GM21360 (cell line): ENCODE measurements at regions not wholly inside any gene's neighbourhood (a gene's known extent, or its start where the extent isn't known, plus 50 kb on each side); places are given as distances from the start of the nearest gene placed in this dataset.

Experiments
- ATAC-seq: cut with Tn5 transposase; IDR thresholded peaks from one replicate; pipeline ENCODE4 v1.9.1; 2021; ENCODE audit warnings: mild to moderate bottlenecking, moderate library complexity; ENCODE audit not compliant: unreplicated experiment

DNA sequence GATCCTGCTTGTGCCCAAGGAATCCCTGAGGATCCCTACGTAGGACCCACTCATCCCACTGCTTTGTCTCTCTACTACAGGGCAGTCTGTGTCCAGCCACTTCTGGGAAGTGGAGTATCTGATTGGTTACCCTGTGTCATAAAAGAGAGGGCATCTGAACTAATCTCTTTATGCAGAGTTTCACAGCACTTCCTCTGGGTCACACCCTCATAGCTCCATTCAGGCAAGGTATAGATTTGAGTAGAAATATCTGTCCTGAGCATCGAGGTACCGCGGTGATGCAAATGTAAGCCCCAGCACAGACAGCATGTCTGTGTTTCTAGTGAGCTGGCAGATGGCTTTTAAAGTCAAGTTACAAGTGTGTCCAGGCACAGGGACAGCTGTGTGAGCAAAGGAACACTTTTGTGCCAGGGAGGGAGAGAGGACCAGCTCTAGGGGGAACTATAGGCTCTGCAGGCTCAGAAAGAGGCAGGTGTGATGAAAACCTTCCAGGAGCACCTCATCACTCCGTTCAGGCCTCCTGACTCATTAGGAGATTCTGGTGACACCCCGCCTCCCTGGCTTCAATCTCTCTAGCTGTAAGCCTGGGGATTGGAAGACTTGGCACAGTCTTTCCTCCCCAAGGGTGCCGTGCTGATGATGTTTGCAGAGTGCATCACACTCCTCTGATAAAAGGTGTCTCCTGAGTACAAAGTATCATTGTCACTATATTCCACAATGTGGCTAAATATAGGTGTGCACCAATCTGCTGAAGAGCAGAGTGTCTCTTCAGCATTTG, 84.3 kb upstream of the UBL3 start:
- no peak for ATAC-seq

DNA sequence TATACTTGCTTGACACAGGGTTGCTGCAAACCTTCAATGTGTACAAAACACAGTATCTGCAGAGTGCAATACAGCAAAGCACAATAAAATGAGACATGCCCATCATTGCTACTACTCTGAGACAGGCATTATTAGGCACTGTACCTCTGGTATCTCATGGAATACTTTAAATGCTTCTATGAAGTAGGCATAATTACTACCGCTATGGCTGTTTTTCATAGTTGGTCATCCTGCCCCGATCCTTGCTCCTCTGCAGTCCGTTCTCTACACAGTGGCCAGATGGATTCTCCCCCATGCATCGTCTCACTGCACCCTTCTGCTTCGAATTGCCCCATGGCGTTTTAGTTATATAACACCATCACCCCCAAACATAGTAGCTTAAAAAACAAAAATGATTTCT, 83.0 kb upstream of the UBL3 start:
- ATAC-seq, result no peak

DNA sequence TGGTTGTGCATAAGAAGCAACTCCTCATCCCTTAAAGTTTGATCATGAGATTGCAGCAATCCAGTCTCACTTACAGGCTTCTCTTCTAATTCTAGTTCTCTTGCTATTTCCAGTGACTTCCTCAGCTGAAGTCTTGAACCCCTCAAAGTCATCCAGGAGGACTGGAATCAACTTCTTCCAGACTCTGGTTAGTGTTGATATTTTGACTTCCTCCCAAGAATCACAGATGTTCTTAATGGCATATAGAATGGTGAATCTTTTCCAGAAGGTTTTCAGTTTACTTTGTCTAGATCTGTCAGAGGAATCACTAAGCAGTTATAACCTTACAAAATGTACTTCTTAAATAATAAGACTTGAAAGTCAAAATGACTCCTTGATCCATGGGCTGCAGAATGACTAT, 81.3 kb upstream of the UBL3 start:
- no peak for ATAC-seq

DNA sequence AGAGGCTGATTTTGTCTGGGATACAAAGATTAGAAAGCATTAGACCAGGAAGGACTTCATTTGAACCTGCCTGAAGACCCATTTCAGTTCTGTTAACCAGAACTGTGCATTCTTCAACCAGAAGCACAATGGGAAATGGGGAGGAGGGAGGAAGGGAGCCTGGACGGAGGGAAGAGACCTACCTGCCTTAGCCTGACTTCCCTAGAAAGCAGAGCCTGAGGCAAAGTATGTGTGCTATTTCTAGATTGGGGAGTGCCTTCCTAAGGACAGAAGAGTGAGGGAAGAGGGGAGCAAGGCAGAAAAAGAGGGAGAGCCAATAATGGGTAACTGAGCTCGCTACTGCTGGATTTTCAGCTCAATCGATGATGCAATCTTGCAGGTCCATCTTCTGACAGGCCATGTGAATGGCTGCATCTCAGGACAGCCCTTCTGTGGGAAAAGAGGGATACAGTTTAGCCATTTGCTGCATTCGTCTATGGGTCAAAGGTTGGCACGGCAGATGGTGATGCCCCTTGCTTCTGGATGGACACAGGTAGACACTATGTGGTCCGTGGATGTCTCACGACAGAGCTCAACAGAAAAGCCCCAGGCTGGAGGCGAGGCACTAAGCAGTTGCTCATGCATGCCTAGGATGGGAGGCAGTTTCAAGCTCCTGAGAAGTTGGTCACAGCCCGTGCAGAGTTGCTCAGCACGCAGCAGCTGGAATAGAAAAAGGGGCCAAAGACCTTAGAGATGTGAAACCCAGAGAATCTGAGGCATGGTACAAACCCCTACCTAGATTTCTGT, 78.8 kb upstream of the UBL3 start:
- ATAC-seq, result no peak

DNA sequence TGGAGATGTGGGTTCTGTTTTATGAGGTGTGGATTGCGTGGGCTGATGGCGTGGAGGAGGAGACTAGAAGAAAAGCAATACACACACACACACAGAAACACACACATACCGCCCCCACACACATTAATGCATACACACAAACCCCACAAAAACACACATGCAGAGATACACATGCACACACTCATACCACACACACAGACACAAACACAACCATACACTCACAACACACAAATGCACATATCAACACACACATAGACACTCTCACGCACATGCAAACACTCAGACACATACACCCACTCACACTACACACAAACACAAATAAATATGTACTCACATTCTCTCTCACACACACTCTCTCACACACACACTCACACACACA, 75.7 kb upstream of the UBL3 start:
- no peak for ATAC-seq

DNA sequence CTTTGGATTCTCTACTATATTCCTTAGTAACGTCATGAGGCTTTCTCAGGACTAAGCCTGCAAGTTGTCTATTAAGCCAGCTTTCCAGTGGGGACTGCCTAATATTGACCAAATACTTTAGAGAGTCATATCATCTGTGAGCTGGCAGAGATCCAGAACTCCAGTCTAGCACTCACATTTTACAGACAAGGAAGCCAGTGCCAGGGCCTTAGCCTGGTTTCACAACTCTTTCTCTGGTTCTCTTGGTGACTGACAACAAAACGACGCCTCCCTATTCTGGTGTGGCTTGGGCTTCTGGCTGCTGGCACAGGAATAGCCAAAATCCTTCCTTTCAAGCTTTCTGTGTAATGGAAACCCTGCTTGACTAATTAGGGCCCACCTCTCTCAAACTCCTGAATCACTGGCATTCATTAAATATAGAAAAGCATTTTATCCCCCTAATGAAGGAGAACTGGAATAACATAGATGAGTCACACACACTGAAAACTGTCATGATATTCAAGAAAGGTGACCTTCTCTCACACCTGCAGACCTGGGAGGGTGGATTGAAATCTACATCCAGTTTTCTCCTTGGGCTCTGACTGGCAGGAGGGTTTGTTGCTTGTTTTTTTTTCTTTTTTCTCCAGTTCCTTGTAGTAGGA, 75.2 kb upstream of the UBL3 start:
- no peak for ATAC-seq

DNA sequence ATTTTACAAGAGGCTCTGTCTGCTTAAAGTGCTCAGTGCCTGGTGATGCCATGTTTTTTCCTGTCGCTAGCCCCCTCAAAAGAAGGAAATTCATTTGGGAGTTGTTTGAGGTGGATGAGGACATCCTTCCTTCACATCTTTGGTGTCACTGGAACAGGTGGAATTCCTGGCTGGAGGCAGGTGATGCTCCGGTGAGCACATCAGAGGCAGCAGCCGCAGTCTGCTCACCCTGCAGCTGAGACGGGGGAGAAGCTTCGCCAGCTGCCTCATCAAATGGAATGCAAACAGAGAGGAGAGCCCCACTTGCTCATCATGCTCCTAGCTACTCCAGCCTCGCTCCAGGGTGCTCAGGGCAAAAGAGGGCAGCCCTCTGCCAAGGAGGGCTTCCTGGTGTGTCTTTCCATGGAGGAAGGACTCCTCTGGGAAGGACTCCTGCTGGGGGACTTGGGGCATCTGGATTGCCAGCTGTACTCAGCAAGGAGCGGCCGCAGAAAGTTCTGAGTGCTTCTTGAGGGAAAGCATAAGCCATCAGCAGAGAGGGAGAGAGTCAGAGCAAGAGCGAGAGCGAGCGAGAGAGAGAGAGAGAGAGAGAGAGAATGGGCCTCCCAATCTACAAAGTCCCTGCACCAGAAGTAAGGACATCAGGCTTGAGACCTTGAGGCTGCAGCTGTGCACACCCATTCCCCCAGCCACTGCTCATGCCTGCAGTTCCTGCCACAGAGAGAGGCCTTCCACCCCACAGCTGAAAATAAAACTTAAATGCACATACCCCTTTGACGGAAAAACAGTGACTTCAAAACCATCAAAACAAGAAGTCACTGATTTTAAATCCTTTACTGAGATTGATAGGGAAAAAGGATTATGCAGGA, 74.3 kb upstream of the UBL3 start:
- ATAC-seq, result no peak

DNA sequence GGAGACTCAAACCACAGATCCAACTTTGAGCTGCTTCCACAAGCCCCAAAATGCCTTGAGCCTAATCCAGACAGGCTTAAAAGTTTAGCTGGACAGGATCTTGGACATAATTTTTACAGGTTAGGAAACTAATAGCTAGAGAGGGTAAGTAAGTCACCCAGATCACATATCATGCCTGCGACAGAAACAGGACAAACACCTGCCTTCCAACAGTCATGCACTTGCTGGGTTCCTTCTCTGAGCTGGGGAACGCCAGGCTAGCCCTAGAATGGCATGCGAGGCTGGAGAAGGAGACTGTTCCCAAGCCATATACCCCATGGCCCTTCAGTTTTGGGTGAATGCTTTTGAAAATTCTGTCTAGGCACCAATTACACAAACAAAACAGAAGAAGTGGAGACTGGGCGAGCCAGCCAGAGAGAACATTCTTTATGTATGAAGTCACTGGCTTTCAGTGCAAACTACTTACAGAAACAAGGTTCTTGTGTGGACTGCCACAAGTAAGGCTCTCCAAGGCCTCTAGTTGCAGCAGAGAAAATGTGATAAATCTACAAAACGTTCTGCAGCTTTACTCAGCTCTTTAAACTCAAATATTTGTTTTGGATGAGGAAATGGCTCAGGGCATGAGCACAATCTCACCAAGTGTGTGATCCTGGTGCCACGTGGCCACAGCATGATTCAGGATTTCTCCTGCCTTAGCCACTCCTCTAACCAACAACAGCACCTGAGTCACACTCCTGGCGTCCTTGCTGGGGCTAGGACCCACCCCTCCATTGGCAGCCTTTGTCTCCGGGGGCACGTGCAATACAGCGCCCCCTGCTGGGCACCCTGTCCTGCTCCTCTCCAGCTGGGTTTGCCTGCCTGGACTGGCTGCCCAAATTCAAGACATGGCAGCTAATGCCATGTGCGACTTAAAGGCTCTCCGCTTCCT, 73.4 kb upstream of the UBL3 start:
- ATAC-seq, result no peak

DNA sequence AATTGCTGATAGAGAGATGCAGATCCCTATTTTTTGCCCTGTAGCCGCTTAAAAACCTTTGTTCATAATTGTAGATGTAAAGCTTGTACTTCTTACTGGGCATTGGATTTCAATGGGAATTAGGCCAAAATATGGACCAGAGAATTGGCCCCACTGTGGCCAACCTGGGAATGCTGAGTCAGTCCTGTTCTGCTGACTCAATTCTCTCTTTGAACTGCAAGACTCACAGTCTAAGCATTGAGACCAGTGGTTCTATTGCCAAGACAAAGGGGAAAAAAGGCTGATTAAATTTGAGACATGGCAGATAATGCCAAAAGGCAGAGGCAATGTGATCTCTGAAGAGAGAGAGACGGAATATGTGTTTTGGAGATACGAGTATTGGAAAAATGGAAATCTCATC, 72.5 kb upstream of the UBL3 start:
- ATAC-seq, result no peak

DNA sequence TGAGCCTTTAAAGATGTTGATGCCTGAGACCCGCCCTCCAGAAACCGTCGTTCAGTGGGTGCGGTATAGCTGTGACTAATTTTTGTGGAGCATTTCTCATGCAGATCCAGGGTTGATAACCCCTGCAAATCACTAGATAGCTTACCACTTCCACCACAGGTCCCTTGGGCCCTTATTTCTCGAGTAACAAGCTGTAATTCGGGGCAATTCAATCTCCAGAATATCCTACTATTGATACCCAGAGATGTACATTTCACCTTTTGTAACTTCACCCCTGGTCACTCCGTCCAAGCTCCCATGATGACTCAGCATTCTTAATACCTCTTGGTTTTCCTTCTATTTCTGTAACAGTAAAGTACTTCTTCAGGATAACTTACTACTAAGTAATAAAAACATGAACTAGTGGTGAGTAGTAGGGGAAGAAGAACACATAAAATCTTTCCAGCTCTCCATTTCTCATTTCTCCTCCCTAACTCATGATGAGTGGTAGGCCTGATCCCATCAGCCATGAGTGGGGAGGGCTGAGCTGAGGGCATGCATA, 71.9 kb upstream of the UBL3 start:
- ATAC-seq, result no peak

DNA sequence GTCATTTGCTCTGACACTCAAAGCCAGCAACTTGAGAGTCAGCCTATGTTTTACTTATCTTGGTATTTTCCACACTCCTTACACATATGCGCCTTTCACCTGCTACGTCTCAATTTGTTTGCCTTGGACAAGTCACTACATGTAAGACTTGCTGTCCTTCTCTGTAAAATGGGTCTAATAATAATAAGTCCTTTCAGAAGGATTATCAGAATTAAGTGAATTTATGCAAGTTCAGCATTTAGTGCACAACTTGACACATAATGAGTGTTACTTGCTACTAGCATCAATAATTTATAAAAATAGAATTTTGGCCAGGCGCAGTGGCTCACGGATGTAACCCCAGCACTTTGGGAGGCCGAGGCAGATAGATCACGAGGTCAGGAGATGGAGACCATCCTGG, 71.1 kb upstream of the UBL3 start:
- no peak for ATAC-seq

DNA sequence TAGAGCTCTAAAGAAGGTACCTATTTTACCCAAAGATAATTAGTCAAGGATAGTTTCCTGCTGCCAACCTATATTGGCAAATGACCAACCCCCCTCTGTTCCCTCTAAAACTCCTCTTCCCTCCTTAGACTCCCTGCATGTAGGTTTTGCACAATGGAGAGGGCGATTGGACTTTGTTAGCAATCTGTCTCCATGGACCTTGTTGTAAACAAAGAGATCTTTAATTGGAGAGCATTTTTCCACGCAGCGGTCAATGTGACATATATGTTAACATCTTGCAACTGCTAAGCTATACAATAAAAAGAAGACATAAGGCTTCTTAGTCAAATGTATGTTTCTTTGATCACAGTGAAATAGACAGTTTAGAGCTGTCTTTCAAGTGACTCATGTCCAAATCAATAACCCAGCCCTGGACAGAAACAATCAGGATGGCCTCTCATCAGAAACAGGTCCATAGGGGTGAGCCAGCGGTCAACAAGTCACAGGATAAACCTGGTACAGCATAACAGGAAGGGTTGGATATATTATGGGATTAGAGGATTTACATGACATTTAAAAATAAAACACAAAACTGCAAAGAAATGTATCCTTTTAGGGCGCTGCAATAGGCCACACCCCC, 69.7 kb upstream of the UBL3 start:
- no peak for ATAC-seq

DNA sequence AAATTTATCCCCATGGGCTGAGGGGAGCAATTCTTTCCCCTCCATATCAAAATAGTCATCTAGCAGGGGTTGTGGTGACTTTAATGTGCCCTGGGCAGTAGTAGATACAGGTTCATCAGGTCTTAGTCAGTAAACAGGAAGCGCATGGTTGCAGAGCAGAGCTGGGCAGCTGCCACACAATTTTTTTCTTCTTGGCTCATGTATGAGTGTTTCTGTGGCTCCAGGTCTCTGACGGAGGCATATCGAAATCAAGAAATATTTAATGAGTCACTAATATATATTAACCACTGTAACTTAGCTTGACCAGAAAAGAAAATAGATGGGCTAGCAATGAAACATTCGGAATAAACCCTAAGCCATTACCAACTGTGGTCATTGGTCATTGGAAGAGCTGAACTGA, 68.4 kb upstream of the UBL3 start:
- no peak for ATAC-seq

DNA sequence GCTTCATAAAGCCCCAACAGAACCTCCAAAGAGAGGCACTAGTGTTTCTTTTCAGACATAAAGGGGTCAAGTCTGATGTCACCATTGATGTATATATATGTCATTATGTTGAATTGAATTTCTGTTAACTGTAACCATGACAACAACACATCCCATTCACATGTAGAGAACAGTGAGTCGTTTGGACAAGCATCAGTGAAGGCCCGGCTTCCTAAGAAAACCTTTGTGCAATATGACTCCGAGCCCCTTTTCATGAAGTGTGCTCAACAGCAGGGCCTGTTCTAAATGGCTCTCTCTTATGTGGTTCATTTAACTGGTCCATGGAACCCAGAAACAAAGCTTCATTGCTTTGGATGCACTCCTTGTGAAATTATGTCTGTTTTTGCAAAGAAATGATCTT, 67.2 kb upstream of the UBL3 start:
- no peak for ATAC-seq

DNA sequence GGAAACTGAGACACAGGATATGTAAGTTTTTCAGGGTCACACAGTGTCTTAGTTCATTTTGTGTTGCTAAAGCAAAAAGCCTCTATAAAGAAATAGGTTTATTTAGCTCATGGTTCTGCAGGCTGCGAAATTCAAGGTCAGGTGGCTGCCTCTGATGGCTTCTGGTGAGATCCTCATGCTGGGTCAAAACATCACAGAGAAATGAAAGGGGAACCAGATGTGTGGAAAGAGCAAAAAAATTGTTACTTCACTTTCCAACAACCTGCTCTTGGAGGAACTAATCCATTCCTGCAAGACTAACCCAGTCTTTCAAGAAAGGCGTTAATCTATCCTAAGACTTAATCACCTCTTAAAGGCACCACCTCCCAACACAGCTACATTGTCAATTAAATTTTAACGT, 64.2 kb upstream of the UBL3 start:
- no peak for ATAC-seq

DNA sequence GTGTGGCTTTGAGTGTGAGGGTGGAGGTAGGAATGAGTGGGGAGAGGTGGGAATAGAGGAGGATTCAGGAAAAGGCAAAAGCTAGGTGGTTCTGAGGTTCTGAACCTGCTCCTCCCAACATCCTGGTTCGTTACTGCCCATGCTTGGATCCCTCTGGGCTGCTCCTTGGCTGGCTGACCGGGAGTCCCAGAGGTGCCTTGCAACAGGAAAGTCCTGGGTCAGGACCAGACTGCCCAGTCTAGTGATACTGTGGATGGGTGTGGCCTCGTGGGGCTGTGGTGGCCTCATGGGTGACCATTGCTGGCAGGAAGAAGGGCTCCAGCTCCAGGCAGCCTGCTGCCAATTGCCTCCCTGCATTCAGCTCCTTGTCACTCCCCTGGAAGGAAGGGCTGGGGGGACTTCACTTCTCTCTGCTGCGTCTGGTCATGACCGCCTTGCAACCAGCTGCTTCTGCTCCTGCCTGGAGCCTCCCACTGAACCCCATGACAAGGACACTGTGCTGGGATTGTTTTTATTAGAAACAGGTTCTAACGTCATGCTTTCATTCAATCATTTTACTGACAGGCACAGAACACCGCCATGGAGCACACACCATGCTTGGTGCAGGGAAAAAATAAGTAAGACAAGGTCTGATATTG, 61.5 kb upstream of the UBL3 start:
- no peak for ATAC-seq

DNA sequence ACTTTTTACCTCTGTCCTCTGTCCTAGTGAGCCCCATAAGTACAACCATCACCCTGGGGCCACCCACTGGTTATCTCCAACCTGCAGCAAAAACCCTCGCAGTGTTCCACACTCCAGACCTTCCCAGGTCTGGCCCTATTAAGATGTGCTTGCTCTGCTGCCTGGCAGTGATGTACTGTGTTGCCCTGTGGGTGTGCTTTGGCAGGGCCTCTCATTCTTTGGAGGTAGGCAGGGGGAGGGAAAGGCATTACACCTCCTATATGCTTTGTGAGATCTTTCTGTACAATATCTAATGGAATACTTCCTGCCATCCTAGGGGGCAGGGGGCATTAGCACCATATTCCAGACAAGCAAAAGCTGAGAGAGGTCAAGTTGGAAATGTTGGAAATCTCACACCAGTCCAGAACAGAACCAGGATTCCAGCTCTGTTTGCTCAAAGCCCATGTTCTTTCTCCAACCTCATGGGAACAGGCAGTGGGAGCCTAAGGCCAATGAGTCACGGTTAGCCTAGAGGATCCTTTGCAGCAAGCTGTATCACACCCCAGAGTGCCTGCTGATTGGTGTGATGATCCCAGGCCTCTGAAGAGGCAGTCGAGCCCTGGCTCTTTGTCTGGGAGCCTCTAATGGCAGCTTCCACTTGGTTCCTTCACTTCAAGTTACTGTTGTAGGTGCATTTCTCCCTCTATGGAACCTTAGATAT, 59.7 kb upstream of the UBL3 start:
- ATAC-seq, result no peak

DNA sequence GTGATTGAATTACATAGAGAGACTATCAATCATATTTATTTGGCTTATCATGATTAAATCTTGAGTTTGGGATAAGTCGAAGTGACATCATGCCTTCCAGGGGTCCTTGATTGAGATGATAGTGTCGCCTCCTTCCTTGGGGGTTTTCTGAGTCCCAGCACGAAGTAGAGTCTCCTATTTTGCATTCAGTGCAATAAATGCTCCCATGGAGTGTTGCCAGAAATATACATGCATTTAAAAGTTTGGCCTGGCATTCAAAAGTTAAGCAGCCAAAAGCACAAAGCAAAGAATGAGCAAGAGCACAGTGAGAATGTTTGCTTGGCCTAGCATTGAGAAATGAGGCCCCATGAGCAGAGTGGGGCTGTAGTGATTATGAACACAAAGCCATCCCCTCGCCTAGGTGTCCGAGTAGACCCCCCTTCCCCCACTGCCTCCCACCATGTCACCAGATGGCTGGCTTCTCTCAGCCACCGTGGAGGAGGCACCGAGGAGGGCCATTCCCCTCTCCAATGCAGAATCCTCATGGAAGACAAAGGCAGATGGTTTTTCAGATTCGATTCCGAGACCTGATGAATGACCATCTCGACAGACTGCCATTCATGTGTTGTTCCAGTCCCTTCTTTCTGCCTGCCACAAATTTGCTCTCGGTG, 58.8 kb upstream of the UBL3 start:
- ATAC-seq, result no peak
